Neural progenitor cell (in vitro differentiated cells): ENCODE measurements at regions not wholly inside any gene's neighbourhood (a gene's known extent, or its start where the extent isn't known, plus 50 kb on each side); places are given as distances from the start of the nearest gene placed in this dataset.

ENCODE experiments used
- DNase-seq: peaks from one replicate; pipeline ENCODE4 v3.0.0-alpha.2; 2016; ENCODE audit warnings: low spot score
- H2AFZ ChIP-seq: fragments of 200-600 bp; sonication (generic); replicated peaks from 2 replicates; pipeline ENCODE4 v1.6.1; 2016; ENCODE audit warnings: antibody characterized with exemption
- H3F3A ChIP-seq: fragments of 200-600 bp; sonication (generic); 2 replicates; pipeline ENCODE4 v1.6.1; 2016; ENCODE audit warnings: antibody characterized with exemption, low read depth
- H3K27ac ChIP-seq: fragments of 200-600 bp; sonication (generic); 2 replicates; pipeline ENCODE4 v1.5.1; 2016; ENCODE audit warnings: mild to moderate bottlenecking
- H3K27me3 ChIP-seq: fragments of 200-600 bp; sonication (generic); 2 replicates; pipeline ENCODE4 v1.6.1; 2016; ENCODE audit warnings: mild to moderate bottlenecking, moderate library complexity
- H3K36me3 ChIP-seq: fragments of 200-600 bp; sonication (generic); 2 replicates; pipeline ENCODE4 v1.5.1; 2016
- H3K4me1 ChIP-seq: fragments of 200-600 bp; sonication (generic); 2 replicates; pipeline ENCODE4 v1.6.1; 2016; ENCODE audit warnings: mixed run types
- H3K4me2 ChIP-seq: fragments of 200-600 bp; sonication (generic); 2 replicates; pipeline ENCODE4 v1.6.1; 2016
- H3K4me3 ChIP-seq: fragments of 200-600 bp; sonication (generic); 2 replicates; pipeline ENCODE4 v1.5.1; 2016
- H3K79me2 ChIP-seq: fragments of 200-600 bp; sonication (generic); 2 replicates; pipeline ENCODE4 v1.6.1; 2016; ENCODE audit warnings: low read depth
- H3K9ac ChIP-seq: fragments of 200-600 bp; sonication (generic); 2 replicates; pipeline ENCODE4 v1.6.1; 2016
- H3K9me3 ChIP-seq: fragments of 200-600 bp; sonication (generic); 2 replicates; pipeline ENCODE4 v1.5.1; 2016; ENCODE audit warnings: low read depth
- H4K20me1 ChIP-seq: fragments of 200-600 bp; sonication (generic); 2 replicates; pipeline ENCODE4 v1.6.1; 2016; ENCODE audit warnings: low read depth
- H3K27ac Mint-ChIP-seq: 3 replicates; pipeline ENCODE4 v1.8.0; 2021; ENCODE audit warnings: mixed read lengths
- H3K27me3 Mint-ChIP-seq: 2 replicates; pipeline ENCODE4 v1.8.0; 2022; ENCODE audit warnings: low read depth, mild to moderate bottlenecking, inconsistent platforms, moderate library complexity, mixed read lengths; ENCODE audit not compliant: insufficient read depth
- H3K36me3 Mint-ChIP-seq: 3 replicates; pipeline ENCODE4 v1.8.0; 2021; ENCODE audit warnings: mixed read lengths
- H3K4me1 Mint-ChIP-seq: 3 replicates; pipeline ENCODE4 v1.8.0; 2021; ENCODE audit warnings: mixed read lengths
- H3K4me3 Mint-ChIP-seq: 3 replicates; pipeline ENCODE4 v1.8.0; 2021; ENCODE audit warnings: mild to moderate bottlenecking, moderate library complexity, mixed read lengths
- H3K9me3 Mint-ChIP-seq: 3 replicates; pipeline ENCODE4 v1.8.0; 2020; ENCODE audit warnings: mixed read lengths
- CTCF ChIP-seq: fragments of 200-600 bp; sonication (generic); IDR thresholded peaks from 2 replicates; pipeline ENCODE4 v1.5.1; 2017; ENCODE audit warnings: antibody characterized with exemption, mild to moderate bottlenecking
- EZH2 ChIP-seq: fragments of 200-600 bp; sonication (generic); IDR thresholded peaks from 2 replicates; pipeline ENCODE4 v1.6.1; 2017; ENCODE audit warnings: antibody characterized with exemption, mild to moderate bottlenecking, moderate library complexity
- EZH2phosphoT487 ChIP-seq: fragments of 200-600 bp; sonication (generic); IDR thresholded peaks from 2 replicates; pipeline ENCODE4 v1.6.1; 2017; ENCODE audit warnings: antibody characterized with exemption

GRCh38 chr2:214651451-214651850, 158.0 kb downstream of the BARD1 start:
- Histone ChIP-seq H3K9ac (no peak overlapping the region), H3K79me2 (no peaks in the 10 kb centered on the region), H3K9me3 (no peaks in the 10 kb centered on the region), H3K4me1 (no peaks in the 10 kb centered on the region), H4K20me1 (no peaks in the 10 kb centered on the region), H3K27me3 (no peaks in the 10 kb centered on the region), H3K4me2 (no peak overlapping the region), H3F3A (no peaks in the 10 kb centered on the region), H2AFZ (no peak overlapping the region), H3K4me3 (no peak overlapping the region), H3K27ac (no peak overlapping the region), H3K36me3 (no peaks in the 10 kb centered on the region)
- Mint-ChIP-seq H3K9me3 (peaks cover 4% of the 10 kb centered on the region), H3K36me3 (no peaks in the 10 kb centered on the region), H3K27ac (no peak overlapping the region), H3K4me3 (no peak overlapping the region), H3K27me3 (no peaks in the 10 kb centered on the region), H3K4me1 (no peaks in the 10 kb centered on the region)
- DNase-seq, result no peak
- TF ChIP-seq EZH2phosphoT487 (no peak), EZH2 (no peak), CTCF (no peak)

- Histone ChIP-seq H3K27me3 (no peaks in the 10 kb centered on the region), H3K9ac (no peak overlapping the region), H3F3A (no peaks in the 10 kb centered on the region), H3K27ac (no peak overlapping the region), H3K4me3 (no peak overlapping the region), H2AFZ (no peak overlapping the region), H3K9me3 (no peaks in the 10 kb centered on the region), H4K20me1 (no peaks in the 10 kb centered on the region), H3K4me2 (no peak overlapping the region), H3K4me1 (no peaks in the 10 kb centered on the region), H3K36me3 (no peaks in the 10 kb centered on the region), H3K79me2 (no peaks in the 10 kb centered on the region)
- Mint-ChIP-seq H3K27ac (no peak overlapping the region), H3K4me1 (no peaks in the 10 kb centered on the region), H3K36me3 (no peaks in the 10 kb centered on the region), H3K27me3 (no peaks in the 10 kb centered on the region), H3K9me3 (no peaks in the 10 kb centered on the region), H3K4me3 (no peak overlapping the region)
- TF ChIP-seq EZH2phosphoT487 (no peak), CTCF (no peak), EZH2 (no peak)
- DNase-seq, result no peak
These were observed 159.9 kb downstream of the BARD1 start for GRCh38 chr2:214649440-214650205.

GRCh38 chr2:214648520-214648919, 161.0 kb downstream of the BARD1 start:
- no peaks in the 10 kb centered on the region for H3K79me2 ChIP-seq
- H3K4me1 ChIP-seq, result no peaks in the 10 kb centered on the region
- H3K4me2 ChIP-seq, result no peak overlapping the region
- H3F3A ChIP-seq, result no peaks in the 10 kb centered on the region
- no peaks in the 10 kb centered on the region for H4K20me1 ChIP-seq
- Mint-ChIP-seq H3K4me1 (no peaks in the 10 kb centered on the region), H3K9me3 (no peaks in the 10 kb centered on the region), H3K36me3 (no peaks in the 10 kb centered on the region), H3K27ac (no peak overlapping the region), H3K4me3 (no peak overlapping the region), H3K27me3 (no peaks in the 10 kb centered on the region)
- no peaks in the 10 kb centered on the region for H3K36me3 ChIP-seq
- no peak overlapping the region for H3K4me3 ChIP-seq
- TF ChIP-seq EZH2phosphoT487 (no peak), CTCF (no peak), EZH2 (no peak)
- no peaks in the 10 kb centered on the region for H3K27me3 ChIP-seq
- no peak overlapping the region for H3K27ac ChIP-seq
- no peak overlapping the region for H3K9ac ChIP-seq
- DNase-seq, result no peak
- H3K9me3 ChIP-seq, result no peaks in the 10 kb centered on the region
- no peak overlapping the region for H2AFZ ChIP-seq
